ENCODE measurements at regions not wholly inside any gene's neighbourhood (a gene's known extent, or its start where the extent isn't known, plus 50 kb on each side); places are given as distances from the start of the nearest gene placed in this dataset.

- H3K9me3 ChIP-seq (ENCODE audit: control insufficient read depth in 1 of 2, insufficient read depth in 1 of 2, low read depth in 1 of 2, low read length in 2 of 2), result no peaks in the 10 kb centered on the region
- ChIA-PET POLR2A (no interaction called here), RAD21 (ENCODE audit: low non-redundant PET in 1 of 2, low total read pairs in 2 of 2, uncharacterized antibody in 2 of 2, unreplicated experiment in 2 of 2) (no interaction called here), CTCF (no interaction called here)
- H3K9ac ChIP-seq (ENCODE audit: low read length), result no peak overlapping the region
- no peak overlapping the region for H3K4me3 ChIP-seq (replicated peaks in 1 of 2; ENCODE audit: low read depth in 1 of 2, low read length in 2 of 2)
- no peaks in the 10 kb centered on the region for H3K27me3 ChIP-seq (ENCODE audit: insufficient read depth, low read length)
- H3K4me2 ChIP-seq (ENCODE audit: low read length), result no peak overlapping the region
- TF ChIP-seq FOSL1 (IDR thresholded peaks at IDR 0.05; ENCODE audit: low read depth), result no peak
- no peak for TF ChIP-seq ZBTB33 (IDR thresholded peaks at IDR 0.05; ENCODE audit: extremely low read depth, insufficient replicate concordance, low read length)
- TF ChIP-seq EZH2phosphoT487 (IDR thresholded peaks at IDR 0.05; ENCODE audit: borderline replicate concordance), result no peak
- TF ChIP-seq ATF3 (IDR thresholded peaks at IDR 0.05), result no peak
- TF ChIP-seq ZNF274 (IDR thresholded peaks at IDR 0.05; ENCODE audit: low read depth, low read length), result no peak
- TF ChIP-seq ZFX (IDR thresholded peaks at IDR 0.05), result no peak
- TF ChIP-seq CEBPB (IDR thresholded peaks at IDR 0.05; ENCODE audit: low read depth), result no peak
- no peak for TF ChIP-seq MAX (IDR thresholded peaks at IDR 0.05)
- no peak for TF ChIP-seq CTCF (IDR thresholded peaks at IDR 0.05 in 2 of 3, conservative IDR thresholded peaks at IDR 0.05 in 1 of 3; ENCODE audit: borderline replicate concordance in 1 of 3, insufficient read depth in 1 of 3, low read depth in 2 of 3, low read length in 2 of 3)
- TF ChIP-seq REST (IDR thresholded peaks at IDR 0.05; ENCODE audit: low read depth), result no peak
- no peak for TF ChIP-seq JUND (IDR thresholded peaks at IDR 0.05)
- TF ChIP-seq EZH2 (IDR thresholded peaks at IDR 0.05), result no peak
- TF ChIP-seq SRF (IDR thresholded peaks at IDR 0.05; ENCODE audit: low read depth), result no peak
- no peak for TF ChIP-seq POLR2A (IDR thresholded peaks at IDR 0.05; ENCODE audit: borderline replicate concordance, extremely low read depth, insufficient read depth, insufficient read length)
- TF ChIP-seq EGR1 (IDR thresholded peaks at IDR 0.05; ENCODE audit: low read depth), result no peak
- no peaks in the 10 kb centered on the region for H3K36me3 ChIP-seq (ENCODE audit: control insufficient read depth in 1 of 2, insufficient read depth in 2 of 2, low read length in 2 of 2)
- no peaks in the 10 kb centered on the region for H3K79me2 ChIP-seq (ENCODE audit: insufficient read depth, low read length)
- H3K4me1 ChIP-seq (ENCODE audit: control insufficient read depth in 1 of 2, insufficient read depth in 2 of 2, low read length in 2 of 2), result no peaks in the 10 kb centered on the region
- no TSS peak for BruUV-seq (replicated peaks)
- ATAC-seq (no peak), DNase-seq (ENCODE audit: low read depth, low spot score) (no peak)
- intact Hi-C loops (cut with micrococcal nuclease), result no loop called here
- H2AFZ ChIP-seq (ENCODE audit: low read depth, low read length, poor library complexity, severe bottlenecking), result no peak overlapping the region
- H3K27ac ChIP-seq (ENCODE audit: low read depth, low read length), result no peak overlapping the region
- no peaks in the 10 kb centered on the region for H4K20me1 ChIP-seq (ENCODE audit: insufficient read depth)
- no peaks in the 10 kb centered on the region for H3K9me2 ChIP-seq (ENCODE audit: insufficient read depth)
These were observed 323.1 kb downstream of the FBXO8 start for GRCh38 chr4:173960398-173960797.
